Right renal pelvis (tissue), 4 donors: ENCODE measurements at regions not wholly inside any gene's neighbourhood (a gene's known extent, or its start where the extent isn't known, plus 50 kb on each side); places are given as distances from the start of the nearest gene placed in this dataset.

Source experiments
- DNase-seq, 4 donors: peaks; one replicate each; pipeline ENCODE4 v3.0.0-alpha.2; 2013; ENCODE audit warnings: low read depth in 4 of 4, low spot score in 3 of 4, missing footprints in 1 of 4

GRCh38 chr2:196563876-196564275 lies 75.6 kb upstream of the CCDC150 start:
- no peak for DNase-seq

GRCh38 chr2:196565106-196565765 lies 74.3 kb upstream of the CCDC150 start:
- DNase-seq: no peak

GRCh38 chr2:196565982-196566381 lies 73.5 kb upstream of the CCDC150 start:
- no peak for DNase-seq

- DNase-seq: no peak
Measured at GRCh38 chr2:196566961-196567666, 72.4 kb upstream of the CCDC150 start.

- no peak for DNase-seq
Measured at GRCh38 chr2:196568506-196568905, 71.0 kb upstream of the CCDC150 start.

GRCh38 chr2:196584903-196585302 lies 54.6 kb upstream of the CCDC150 start:
- no peak for DNase-seq

- DNase-seq: no peak
Measured at GRCh38 chr2:196586511-196586991, 53.0 kb upstream of the CCDC150 start.

- no peak for DNase-seq
Measured at GRCh38 chr2:196587056-196587455, 52.5 kb upstream of the CCDC150 start.

- DNase-seq: no peak
Measured at GRCh38 chr2:196587739-196588138, 51.8 kb upstream of the CCDC150 start.

GRCh38 chr2:196589419-196589818 lies 50.1 kb upstream of the CCDC150 start:
- no peak for DNase-seq
